ENCODE measurements at regions not wholly inside any gene's neighbourhood (a gene's known extent, or its start where the extent isn't known, plus 50 kb on each side); places are given as distances from the start of the nearest gene placed in this dataset.

DNA sequence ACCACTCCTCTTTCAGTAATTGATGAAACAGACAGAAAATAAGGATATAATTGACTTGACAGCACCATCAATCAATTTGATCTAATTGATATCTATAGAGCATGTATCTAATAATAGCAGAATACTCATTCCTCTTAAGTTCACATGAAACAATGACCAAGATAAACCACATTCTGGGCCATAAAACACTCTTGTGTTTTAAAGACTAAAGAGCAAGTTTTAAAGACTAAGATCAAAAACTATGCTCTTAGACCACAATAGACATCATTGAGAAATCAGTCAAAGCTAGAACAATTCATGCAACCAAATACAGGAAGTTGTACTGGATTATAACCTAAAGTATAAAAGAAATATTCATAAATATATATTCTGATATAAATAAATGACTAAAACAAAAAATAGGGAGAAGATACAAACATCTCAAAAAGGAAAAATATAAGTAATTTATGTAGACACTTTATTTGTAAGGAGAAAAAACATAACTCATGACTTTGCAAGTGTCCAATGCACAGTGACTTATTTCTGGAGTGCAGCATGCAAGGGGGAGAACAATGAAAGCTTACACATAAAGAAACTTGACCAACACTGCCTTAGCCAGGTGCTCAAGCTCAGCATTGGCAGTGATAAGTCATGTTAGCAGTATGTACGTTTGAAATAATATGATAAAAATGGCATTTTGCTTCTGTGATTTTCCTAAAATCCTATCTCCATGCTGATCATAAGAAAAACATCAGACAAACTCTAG, 312.7 kb upstream of the IGFBP3 start:
- ATAC-seq (no peak), DNase-seq (no peak)
- Histone ChIP-seq H3K4me1 (no peaks in the 10 kb centered on the region), H3K4me3 (no peak overlapping the region), H3K36me3 (replicated peaks in 1 of 2; ENCODE audit: insufficient read depth in 1 of 2, low read depth in 2 of 2) (no peaks in the 10 kb centered on the region), H3K9me3 (no peaks in the 10 kb centered on the region), H3K27ac (no peak overlapping the region), H3K27me3 (no peaks in the 10 kb centered on the region)
- TF ChIP-seq, protein P1, sequence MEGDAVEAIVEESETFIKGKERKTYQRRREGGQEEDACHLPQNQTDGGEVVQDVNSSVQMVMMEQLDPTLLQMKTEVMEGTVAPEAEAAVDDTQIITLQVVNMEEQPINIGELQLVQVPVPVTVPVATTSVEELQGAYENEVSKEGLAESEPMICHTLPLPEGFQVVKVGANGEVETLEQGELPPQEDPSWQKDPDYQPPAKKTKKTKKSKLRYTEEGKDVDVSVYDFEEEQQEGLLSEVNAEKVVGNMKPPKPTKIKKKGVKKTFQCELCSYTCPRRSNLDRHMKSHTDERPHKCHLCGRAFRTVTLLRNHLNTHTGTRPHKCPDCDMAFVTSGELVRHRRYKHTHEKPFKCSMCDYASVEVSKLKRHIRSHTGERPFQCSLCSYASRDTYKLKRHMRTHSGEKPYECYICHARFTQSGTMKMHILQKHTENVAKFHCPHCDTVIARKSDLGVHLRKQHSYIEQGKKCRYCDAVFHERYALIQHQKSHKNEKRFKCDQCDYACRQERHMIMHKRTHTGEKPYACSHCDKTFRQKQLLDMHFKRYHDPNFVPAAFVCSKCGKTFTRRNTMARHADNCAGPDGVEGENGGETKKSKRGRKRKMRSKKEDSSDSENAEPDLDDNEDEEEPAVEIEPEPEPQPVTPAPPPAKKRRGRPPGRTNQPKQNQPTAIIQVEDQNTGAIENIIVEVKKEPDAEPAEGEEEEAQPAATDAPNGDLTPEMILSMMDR (IDR thresholded peaks at IDR 0.05): no peak
- TF ChIP-seq POLR2A (IDR thresholded peaks at IDR 0.05): no peak
- intact Hi-C loops (cut with DNase I): no loop called here
- 52% methylated on average over 1 of the region's 1 CpG for WGBS, 2 donors

DNA sequence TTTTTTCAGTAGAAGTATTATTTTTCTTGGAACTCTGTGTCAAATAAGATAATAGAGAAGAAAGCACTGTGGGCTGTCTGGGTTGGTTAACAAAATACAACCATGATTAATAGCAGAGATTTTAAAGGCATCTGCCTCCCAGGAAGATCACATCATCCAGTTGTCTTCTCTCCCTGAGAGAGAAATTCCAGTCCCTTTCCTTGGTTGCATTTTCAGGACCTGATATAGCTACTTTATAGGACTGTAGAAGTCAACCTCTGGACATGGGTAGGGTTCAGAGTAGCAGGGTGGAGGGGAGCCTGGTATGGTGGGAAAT, 309.9 kb upstream of the IGFBP3 start:
- no peaks in the 10 kb centered on the region for H3K4me1 ChIP-seq
- no peaks in the 10 kb centered on the region for H3K36me3 ChIP-seq (replicated peaks in 1 of 2; ENCODE audit: insufficient read depth in 1 of 2, low read depth in 2 of 2)
- H3K27me3 ChIP-seq: no peaks in the 10 kb centered on the region
- no peaks in the 10 kb centered on the region for H3K9me3 ChIP-seq
- no peak overlapping the region for H3K27ac ChIP-seq
- TF ChIP-seq POLR2A (IDR thresholded peaks at IDR 0.05): no peak
- TF ChIP-seq, protein P1 (IDR thresholded peaks at IDR 0.05): no peak
- intact Hi-C loops (cut with DNase I): no loop called here
- H3K4me3 ChIP-seq: no peak overlapping the region
- DNase-seq (no peak), ATAC-seq (no peak)

DNA sequence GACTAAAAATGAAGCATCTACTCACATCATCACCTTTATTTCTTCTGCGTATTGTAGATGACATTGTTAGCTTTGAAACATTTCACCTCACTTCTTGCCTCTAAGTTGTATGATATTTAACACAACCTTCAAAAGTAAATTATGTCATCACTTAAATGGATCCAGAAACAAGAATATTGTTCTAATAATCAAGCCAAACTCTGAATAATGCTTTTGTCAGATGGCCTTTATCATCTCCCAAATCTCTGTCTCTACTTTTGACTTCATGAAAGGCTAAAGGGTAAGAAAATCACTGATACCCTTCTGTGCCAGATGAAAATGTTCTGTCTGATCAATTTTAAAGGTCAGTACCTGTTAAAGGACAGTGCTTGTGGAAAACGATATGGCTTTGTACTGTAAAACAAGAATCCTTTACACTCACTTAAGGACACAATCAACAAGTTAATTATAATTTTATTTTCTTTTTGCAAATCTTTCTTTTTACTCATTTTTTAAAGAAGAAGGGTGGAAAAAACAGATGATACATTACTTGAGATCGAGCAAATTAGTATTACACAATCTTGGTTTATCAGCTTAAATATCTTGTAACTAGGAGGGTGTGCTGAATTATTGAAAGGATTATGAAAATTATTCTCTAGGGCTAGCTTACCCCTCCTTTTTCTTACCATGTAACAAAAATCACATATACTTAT, 309.4 kb upstream of the IGFBP3 start:
- no peak for ATAC-seq
- no peak for DNase-seq
- H3K36me3 ChIP-seq (replicated peaks in 1 of 2; ENCODE audit: insufficient read depth in 1 of 2, low read depth in 2 of 2): no peaks in the 10 kb centered on the region
- H3K4me1 ChIP-seq: no peaks in the 10 kb centered on the region
- H3K4me3 ChIP-seq: no peak overlapping the region
- intact Hi-C loops (cut with DNase I): no loop called here
- TF ChIP-seq, protein P1 (IDR thresholded peaks at IDR 0.05): no peak
- no peak for TF ChIP-seq POLR2A (IDR thresholded peaks at IDR 0.05)
- 49 to 67% methylated on average over 3 of the region's 3 CpGs for WGBS, 2 donors
- H3K27me3 ChIP-seq: no peaks in the 10 kb centered on the region
- no peak overlapping the region for H3K27ac ChIP-seq
- no peaks in the 10 kb centered on the region for H3K9me3 ChIP-seq

DNA sequence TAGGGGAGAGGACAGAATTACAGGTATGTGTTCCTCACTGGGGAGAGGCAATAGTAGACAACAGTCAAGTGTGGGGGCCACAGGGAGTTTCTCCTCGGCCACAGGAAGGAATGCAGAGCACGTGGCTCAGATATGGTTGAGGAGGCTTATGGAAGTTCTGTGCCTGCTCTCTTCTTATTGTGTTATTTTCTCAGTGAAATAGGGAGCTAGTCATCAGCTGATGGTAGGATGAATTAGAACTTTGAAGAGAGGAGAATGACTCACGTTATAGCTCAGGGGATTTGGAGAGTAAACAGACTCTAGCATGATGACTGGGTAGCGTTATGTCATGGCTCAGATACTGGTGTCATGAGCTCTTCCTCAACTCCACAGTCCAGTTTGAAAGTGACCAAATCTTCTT, 308.3 kb upstream of the IGFBP3 start:
- ATAC-seq (no peak), DNase-seq (no peak)
- intact Hi-C loops (cut with DNase I): no loop called here
- H3K4me1 ChIP-seq: no peaks in the 10 kb centered on the region
- 59 to 65% methylated on average over 4 of the region's 4 CpGs for WGBS, 2 donors
- H3K27me3 ChIP-seq: no peaks in the 10 kb centered on the region
- no peaks in the 10 kb centered on the region for H3K36me3 ChIP-seq (replicated peaks in 1 of 2; ENCODE audit: insufficient read depth in 1 of 2, low read depth in 2 of 2)
- no peak overlapping the region for H3K27ac ChIP-seq
- H3K4me3 ChIP-seq: no peak overlapping the region
- no peaks in the 10 kb centered on the region for H3K9me3 ChIP-seq
- TF ChIP-seq, protein P1 (IDR thresholded peaks at IDR 0.05): no peak
- TF ChIP-seq POLR2A (IDR thresholded peaks at IDR 0.05): no peak

DNA sequence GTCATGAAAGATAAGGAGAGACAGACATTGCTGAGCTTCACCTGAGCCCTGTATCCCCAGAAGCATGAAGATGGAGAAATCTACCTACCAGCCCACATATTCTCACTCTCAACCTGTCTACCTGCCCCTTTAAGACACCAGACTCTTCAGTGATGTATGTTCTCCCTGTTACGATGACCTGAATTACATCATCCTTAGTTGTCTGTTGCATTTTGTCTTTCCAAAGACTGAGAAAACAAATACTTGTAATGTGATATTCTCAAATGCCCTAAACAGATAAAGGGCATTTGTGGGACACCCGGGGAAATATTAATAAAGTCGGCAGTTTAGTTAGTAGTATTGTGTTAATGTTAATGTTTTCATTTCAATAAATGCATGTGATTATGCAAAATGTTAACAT, 305.8 kb upstream of the IGFBP3 start:
- no peaks in the 10 kb centered on the region for H3K9me3 ChIP-seq
- TF ChIP-seq POLR2A (IDR thresholded peaks at IDR 0.05): no peak
- TF ChIP-seq, protein P1 (IDR thresholded peaks at IDR 0.05): no peak
- H3K4me1 ChIP-seq: no peaks in the 10 kb centered on the region
- H3K4me3 ChIP-seq: no peak overlapping the region
- no peak for DNase-seq
- H3K36me3 ChIP-seq (replicated peaks in 1 of 2; ENCODE audit: insufficient read depth in 1 of 2, low read depth in 2 of 2): no peaks in the 10 kb centered on the region
- no peak overlapping the region for H3K27ac ChIP-seq
- H3K27me3 ChIP-seq: no peaks in the 10 kb centered on the region
- no peak for ATAC-seq
- 65 to 72% methylated on average over 3 of the region's 3 CpGs for WGBS, 2 donors
- intact Hi-C loops (cut with DNase I): no loop called here
